ENCODE measurements at regions not wholly inside any gene's neighbourhood (a gene's known extent, or its start where the extent isn't known, plus 50 kb on each side); places are given as distances from the start of the nearest gene placed in this dataset.

DNA sequence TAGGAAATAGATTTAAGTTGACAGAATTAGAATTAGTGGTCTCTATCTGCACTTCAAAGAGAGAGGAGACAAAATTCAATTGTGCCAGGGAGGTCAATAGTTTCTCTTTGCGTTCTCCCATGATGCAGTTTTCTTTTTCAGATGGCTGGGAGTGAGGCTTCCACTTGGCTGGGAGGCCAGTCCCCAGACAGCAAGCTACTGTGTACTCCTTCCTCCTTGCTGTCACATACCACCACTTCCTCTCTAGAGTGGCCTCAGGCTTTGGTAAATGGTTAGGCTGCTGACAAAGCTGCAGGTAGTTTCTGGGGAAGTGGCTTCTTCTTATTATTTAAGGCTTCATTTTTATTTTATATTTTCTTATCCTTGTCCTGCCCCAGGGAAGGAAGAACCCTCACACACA lies 106.2 kb upstream of the HS3ST4 start:
- intact Hi-C loops (cut with micrococcal nuclease) (no loop called here), dilution Hi-C loops (cut with MboI; ENCODE audit: extremely low pct_ligation_motif_present, low sequenced_read_pairs) (no loop called here)

GRCh38 chr16:25580041-25580440 lies 111.7 kb upstream of the HS3ST4 start:
- Histone ChIP-seq H3K4me1 (ENCODE audit: control insufficient read depth, extremely low read depth, insufficient read depth, low read length) (no peaks in the 10 kb centered on the region), H3K27ac (ENCODE audit: insufficient read depth, low read depth, low read length) (no peak overlapping the region), H3K36me3 (ENCODE audit: control insufficient read depth in 2 of 2, extremely low read depth in 1 of 2, insufficient read depth in 2 of 2, low read length in 2 of 2) (no peaks in the 10 kb centered on the region), H3K4me2 (ENCODE audit: insufficient read depth, low read length) (no peak overlapping the region), H2AFZ (ENCODE audit: low read depth, low read length) (no peak overlapping the region), H3K79me2 (ENCODE audit: control insufficient read depth, insufficient read depth, low read length) (no peaks in the 10 kb centered on the region), H3K9ac (replicated peaks; ENCODE audit: extremely low read depth, insufficient read depth, low read length) (no peak overlapping the region), H3K9me3 (replicated peaks; ENCODE audit: control insufficient read depth, insufficient read depth, low read length) (peaks cover 3% of the 10 kb centered on the region), H3K9me1 (replicated peaks; ENCODE audit: control insufficient read depth, extremely low read depth, insufficient read depth, low read length) (no peaks in the 10 kb centered on the region), H3K4me3 (replicated peaks in 1 of 3; ENCODE audit: insufficient read depth in 1 of 3, low read depth in 1 of 3, low read length in 3 of 3) (no peak overlapping the region), H3K27me3 (ENCODE audit: control insufficient read depth in 2 of 2, insufficient read depth in 2 of 2, low read length in 2 of 2) (no peaks in the 10 kb centered on the region), H4K20me1 (replicated peaks; ENCODE audit: control insufficient read depth, extremely low read depth, insufficient read depth, low read length) (no peaks in the 10 kb centered on the region)
- dilution Hi-C loops (cut with MboI; ENCODE audit: extremely low pct_ligation_motif_present, low sequenced_read_pairs) (no loop called here), intact Hi-C loops (cut with micrococcal nuclease) (no loop called here)
- DNase-seq (ENCODE audit: low read depth, low spot score): no peak
- ChIA-PET CTCF (no interaction called here), POLR2A (no interaction called here)
- TF ChIP-seq, protein P1, sequence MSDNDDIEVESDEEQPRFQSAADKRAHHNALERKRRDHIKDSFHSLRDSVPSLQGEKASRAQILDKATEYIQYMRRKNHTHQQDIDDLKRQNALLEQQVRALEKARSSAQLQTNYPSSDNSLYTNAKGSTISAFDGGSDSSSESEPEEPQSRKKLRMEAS (IDR thresholded peaks at IDR 0.05; ENCODE audit: insufficient read depth, insufficient read length): no peak
- TF ChIP-seq GATA2 (IDR thresholded peaks at IDR 0.05; ENCODE audit: insufficient read depth, insufficient read length, low read depth, low read length) (no peak), JUN (IDR thresholded peaks at IDR 0.05; ENCODE audit: borderline replicate concordance, insufficient read depth, insufficient read length, low read depth) (no peak), POLR2A (IDR thresholded peaks at IDR 0.05; ENCODE audit: low read depth, low read length) (no peak)
- TF ChIP-seq, protein P2, sequence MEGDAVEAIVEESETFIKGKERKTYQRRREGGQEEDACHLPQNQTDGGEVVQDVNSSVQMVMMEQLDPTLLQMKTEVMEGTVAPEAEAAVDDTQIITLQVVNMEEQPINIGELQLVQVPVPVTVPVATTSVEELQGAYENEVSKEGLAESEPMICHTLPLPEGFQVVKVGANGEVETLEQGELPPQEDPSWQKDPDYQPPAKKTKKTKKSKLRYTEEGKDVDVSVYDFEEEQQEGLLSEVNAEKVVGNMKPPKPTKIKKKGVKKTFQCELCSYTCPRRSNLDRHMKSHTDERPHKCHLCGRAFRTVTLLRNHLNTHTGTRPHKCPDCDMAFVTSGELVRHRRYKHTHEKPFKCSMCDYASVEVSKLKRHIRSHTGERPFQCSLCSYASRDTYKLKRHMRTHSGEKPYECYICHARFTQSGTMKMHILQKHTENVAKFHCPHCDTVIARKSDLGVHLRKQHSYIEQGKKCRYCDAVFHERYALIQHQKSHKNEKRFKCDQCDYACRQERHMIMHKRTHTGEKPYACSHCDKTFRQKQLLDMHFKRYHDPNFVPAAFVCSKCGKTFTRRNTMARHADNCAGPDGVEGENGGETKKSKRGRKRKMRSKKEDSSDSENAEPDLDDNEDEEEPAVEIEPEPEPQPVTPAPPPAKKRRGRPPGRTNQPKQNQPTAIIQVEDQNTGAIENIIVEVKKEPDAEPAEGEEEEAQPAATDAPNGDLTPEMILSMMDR (IDR thresholded peaks at IDR 0.05; ENCODE audit: extremely low read depth in 1 of 2, insufficient read depth in 1 of 2, low read depth in 1 of 2, low read length in 2 of 2): no peak
- FAIRE-seq: no peak
- BruUV-seq (replicated peaks): no TSS peak

More for the DNA sequence above, 106.2 kb upstream of the HS3ST4 start:
- no peak for FAIRE-seq
- H3K9me1 ChIP-seq (replicated peaks; ENCODE audit: control insufficient read depth, extremely low read depth, insufficient read depth, low read length): no peaks in the 10 kb centered on the region
- POLR2A ChIA-PET: no interaction called here
- H2AFZ ChIP-seq (ENCODE audit: low read depth, low read length): no peak overlapping the region
- CTCF ChIA-PET: no interaction called here
- H3K79me2 ChIP-seq (ENCODE audit: control insufficient read depth, insufficient read depth, low read length): no peaks in the 10 kb centered on the region
- BruUV-seq (replicated peaks): no TSS peak
- H3K4me3 ChIP-seq (replicated peaks in 1 of 3; ENCODE audit: insufficient read depth in 1 of 3, low read depth in 1 of 3, low read length in 3 of 3): no peak overlapping the region
- no peak for DNase-seq (ENCODE audit: low read depth, low spot score)
- no peak overlapping the region for H3K9ac ChIP-seq (replicated peaks; ENCODE audit: extremely low read depth, insufficient read depth, low read length)
- H3K9me3 ChIP-seq (replicated peaks; ENCODE audit: control insufficient read depth, insufficient read depth, low read length): peaks cover 7% of the 10 kb centered on the region
- H3K36me3 ChIP-seq (ENCODE audit: control insufficient read depth in 2 of 2, extremely low read depth in 1 of 2, insufficient read depth in 2 of 2, low read length in 2 of 2): no peaks in the 10 kb centered on the region
- TF ChIP-seq, protein P1 (IDR thresholded peaks at IDR 0.05; ENCODE audit: insufficient read depth, insufficient read length): no peak
- no peak for TF ChIP-seq GATA2 (IDR thresholded peaks at IDR 0.05; ENCODE audit: insufficient read depth, insufficient read length, low read depth, low read length)
- no peaks in the 10 kb centered on the region for H3K4me1 ChIP-seq (ENCODE audit: control insufficient read depth, extremely low read depth, insufficient read depth, low read length)
- no peaks in the 10 kb centered on the region for H3K27me3 ChIP-seq (ENCODE audit: control insufficient read depth in 2 of 2, insufficient read depth in 2 of 2, low read length in 2 of 2)
- H3K27ac ChIP-seq (ENCODE audit: insufficient read depth, low read depth, low read length): no peak overlapping the region
- H4K20me1 ChIP-seq (replicated peaks; ENCODE audit: control insufficient read depth, extremely low read depth, insufficient read depth, low read length): no peaks in the 10 kb centered on the region
- H3K4me2 ChIP-seq (ENCODE audit: insufficient read depth, low read length): no peak overlapping the region
